ENCODE measurements at regions not wholly inside any gene's neighbourhood (a gene's known extent, or its start where the extent isn't known, plus 50 kb on each side); places are given as distances from the start of the nearest gene placed in this dataset.

DNA sequence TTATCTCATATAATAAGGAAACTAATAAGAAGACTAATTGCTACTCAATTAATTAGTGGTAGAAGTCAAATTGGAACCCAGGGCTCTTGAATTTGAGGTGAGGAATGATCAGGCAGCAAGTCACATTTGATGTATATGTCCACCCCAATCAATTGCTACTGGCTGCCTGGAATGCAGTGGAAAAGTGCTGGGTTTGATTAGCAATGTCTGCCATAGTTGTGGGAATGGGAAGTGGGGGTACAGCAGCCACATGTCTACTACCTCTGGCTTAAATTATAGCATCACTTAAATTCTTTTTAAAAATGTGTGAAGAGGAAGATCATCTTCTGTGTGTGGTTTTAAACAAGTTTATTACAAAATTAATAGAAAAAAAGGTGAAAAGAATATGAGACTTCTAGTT lies 50.8 kb upstream of the NAV2 start:
- Histone ChIP-seq H3K4me3 (ENCODE audit: low read depth, low read length) (no peak overlapping the region), H3K9me3 (ENCODE audit: control insufficient read depth in 2 of 2, low read length in 2 of 2) (no peaks in the 10 kb centered on the region), H3K27me3 (ENCODE audit: control insufficient read depth, insufficient read depth, low read length) (no peaks in the 10 kb centered on the region), H3K36me3 (ENCODE audit: control insufficient read depth, insufficient read depth, low read length) (no peaks in the 10 kb centered on the region), H3K4me1 (ENCODE audit: control insufficient read depth, insufficient read depth, low read length, poor library complexity, severe bottlenecking) (no peaks in the 10 kb centered on the region), H3K27ac (ENCODE audit: insufficient read depth, low read length, poor library complexity, severe bottlenecking) (no peak overlapping the region)
- Mint-ChIP-seq H3K4me3 (no peak overlapping the region), H3K27me3 (peaks cover 3% of the 10 kb centered on the region), H3K4me1 (peaks cover 0 to 7% (median 0%) of the 10 kb centered on the region in 4 donors), H3K36me3 (no peaks in the 10 kb centered on the region), H3K27ac (peak overlapping the region in 1 of 3 donors; percentile 54), H3K9me3 (peaks cover 0 to 5% (median 0%) of the 10 kb centered on the region in 7 donors)
- DNase-seq, result no peak
- no peak for ATAC-seq (ENCODE audit: low read depth in 2 of 2)

DNA sequence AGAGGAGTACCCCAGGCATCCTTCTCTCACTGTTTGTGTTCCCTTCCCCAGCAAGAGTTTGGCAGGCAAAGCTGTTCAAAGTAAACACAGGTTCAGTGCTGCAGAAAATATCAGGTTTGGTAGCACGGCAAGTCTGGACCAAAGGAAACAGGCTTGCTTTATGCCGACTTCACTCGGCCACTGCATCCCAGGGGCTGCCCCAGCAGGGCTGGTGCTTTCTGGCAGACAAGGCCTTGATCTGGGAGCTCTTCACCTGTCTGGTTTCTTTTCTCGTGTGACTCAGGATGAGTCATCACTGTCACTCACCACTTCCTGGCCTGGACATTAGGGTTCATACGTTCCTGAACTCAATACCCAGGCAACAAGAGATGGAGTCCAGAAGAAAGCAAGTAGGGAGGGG lies 52.6 kb upstream of the NAV2 start:
- H3K27ac ChIP-seq (ENCODE audit: insufficient read depth, low read length, poor library complexity, severe bottlenecking), result no peak overlapping the region
- H3K4me1 Mint-ChIP-seq, result peaks cover 0 to 7% (median 0%) of the 10 kb centered on the region in 4 donors
- no peaks in the 10 kb centered on the region for H3K4me1 ChIP-seq (ENCODE audit: control insufficient read depth, insufficient read depth, low read length, poor library complexity, severe bottlenecking)
- H3K4me3 ChIP-seq (ENCODE audit: low read depth, low read length), result no peak overlapping the region
- ATAC-seq (ENCODE audit: low read depth in 2 of 2) (peak; percentile 55 to 65), DNase-seq (peak in 1 of 3 donors; percentile 52)
- H3K27ac Mint-ChIP-seq, result no peak overlapping the region
- no peaks in the 10 kb centered on the region for H3K9me3 ChIP-seq (ENCODE audit: control insufficient read depth in 2 of 2, low read length in 2 of 2)
- no peaks in the 10 kb centered on the region for H3K27me3 ChIP-seq (ENCODE audit: control insufficient read depth, insufficient read depth, low read length)
- peaks cover 0 to 6% (median 0%) of the 10 kb centered on the region in 7 donors for H3K9me3 Mint-ChIP-seq
- no peaks in the 10 kb centered on the region for H3K36me3 Mint-ChIP-seq
- H3K36me3 ChIP-seq (ENCODE audit: control insufficient read depth, insufficient read depth, low read length), result no peaks in the 10 kb centered on the region
- H3K27me3 Mint-ChIP-seq, result peaks cover 5% of the 10 kb centered on the region
- no peak overlapping the region for H3K4me3 Mint-ChIP-seq

DNA sequence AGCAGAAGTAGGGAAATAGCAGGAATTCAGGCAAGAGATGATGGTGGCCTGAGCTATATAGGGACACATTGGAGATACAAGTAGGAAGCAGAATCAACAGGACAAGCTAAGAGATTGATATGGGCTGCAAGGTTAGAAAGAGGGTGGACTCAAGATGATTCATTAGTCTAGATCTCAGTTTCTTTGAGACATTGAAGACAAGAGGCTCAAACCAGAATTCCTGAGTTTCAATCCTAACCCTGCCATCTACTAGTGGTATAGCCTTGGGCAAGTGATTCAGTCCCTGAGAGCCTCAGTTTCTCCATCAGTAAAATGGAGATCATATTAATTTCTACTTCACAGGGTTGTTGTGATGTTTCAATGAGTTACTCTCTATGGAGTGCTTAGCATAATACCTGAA lies 53.1 kb upstream of the NAV2 start:
- ATAC-seq (ENCODE audit: low read depth in 2 of 2) (no peak), DNase-seq (no peak)
- Mint-ChIP-seq H3K4me3 (no peak overlapping the region), H3K27me3 (peaks cover 5% of the 10 kb centered on the region), H3K36me3 (no peaks in the 10 kb centered on the region), H3K4me1 (peaks cover 0 to 7% (median 0%) of the 10 kb centered on the region in 4 donors), H3K9me3 (peaks cover 0 to 6% (median 0%) of the 10 kb centered on the region in 7 donors), H3K27ac (peak overlapping the region in 2 of 3 donors; percentile 1 to 32)
- no peaks in the 10 kb centered on the region for H3K36me3 ChIP-seq (ENCODE audit: control insufficient read depth, insufficient read depth, low read length)
- H3K9me3 ChIP-seq (ENCODE audit: control insufficient read depth in 2 of 2, low read length in 2 of 2), result no peaks in the 10 kb centered on the region
- no peak overlapping the region for H3K4me3 ChIP-seq (ENCODE audit: low read depth, low read length)
- no peaks in the 10 kb centered on the region for H3K27me3 ChIP-seq (ENCODE audit: control insufficient read depth, insufficient read depth, low read length)
- no peaks in the 10 kb centered on the region for H3K4me1 ChIP-seq (ENCODE audit: control insufficient read depth, insufficient read depth, low read length, poor library complexity, severe bottlenecking)
- H3K27ac ChIP-seq (ENCODE audit: insufficient read depth, low read length, poor library complexity, severe bottlenecking), result no peak overlapping the region

DNA sequence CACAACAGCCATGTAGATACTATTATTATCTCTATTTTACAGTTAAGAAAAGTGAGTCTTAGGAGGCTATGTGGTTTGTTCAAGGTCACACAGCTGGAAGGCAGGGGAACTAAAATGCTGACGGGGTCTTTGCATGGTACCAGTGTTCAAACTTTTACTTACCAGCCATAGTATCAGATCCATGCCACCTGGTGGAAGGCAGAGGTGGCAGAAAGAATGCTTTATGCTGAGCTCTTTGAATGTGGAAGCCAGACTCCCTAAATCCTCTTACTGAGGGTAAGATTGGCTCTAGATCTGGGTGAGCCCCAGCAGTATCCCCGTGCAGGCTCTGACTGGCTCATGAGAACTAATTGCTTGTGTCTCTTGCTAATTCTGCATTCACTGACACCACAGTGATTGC lies 54.3 kb upstream of the NAV2 start:
- Mint-ChIP-seq H3K36me3 (no peaks in the 10 kb centered on the region), H3K4me3 (no peak overlapping the region), H3K9me3 (peaks cover 0 to 4% (median 0%) of the 10 kb centered on the region in 7 donors), H3K27me3 (peaks cover 5% of the 10 kb centered on the region), H3K27ac (peak overlapping the region in 1 of 3 donors; percentile 6), H3K4me1 (peaks cover 0 to 7% (median 0%) of the 10 kb centered on the region in 4 donors)
- no peak overlapping the region for H3K4me3 ChIP-seq (ENCODE audit: low read depth, low read length)
- H3K27me3 ChIP-seq (ENCODE audit: control insufficient read depth, insufficient read depth, low read length), result no peaks in the 10 kb centered on the region
- DNase-seq (no peak), ATAC-seq (ENCODE audit: low read depth in 2 of 2) (no peak)
- no peaks in the 10 kb centered on the region for H3K4me1 ChIP-seq (ENCODE audit: control insufficient read depth, insufficient read depth, low read length, poor library complexity, severe bottlenecking)
- H3K9me3 ChIP-seq (ENCODE audit: control insufficient read depth in 2 of 2, low read length in 2 of 2), result no peaks in the 10 kb centered on the region
- H3K27ac ChIP-seq (ENCODE audit: insufficient read depth, low read length, poor library complexity, severe bottlenecking), result no peak overlapping the region
- H3K36me3 ChIP-seq (ENCODE audit: control insufficient read depth, insufficient read depth, low read length), result no peaks in the 10 kb centered on the region

DNA sequence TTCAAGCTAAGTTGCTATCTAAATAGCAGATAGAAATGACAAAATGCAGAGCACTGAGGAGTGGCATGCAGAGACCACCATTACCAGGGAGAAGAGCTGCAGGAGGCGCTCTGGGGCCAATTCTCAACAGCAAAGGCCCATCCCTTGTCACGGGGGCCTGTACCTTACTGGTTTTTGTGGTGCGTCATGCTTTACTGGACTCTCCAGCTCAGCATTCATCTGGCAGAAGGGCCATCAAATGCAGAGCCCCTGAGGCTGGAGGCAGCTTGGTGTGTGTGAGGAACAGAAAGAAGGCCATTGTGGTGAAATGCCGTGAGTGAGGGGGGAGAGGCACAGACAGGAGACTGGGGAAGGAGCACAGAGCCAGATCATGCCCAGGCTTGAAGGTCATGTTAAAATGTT lies 56.5 kb upstream of the NAV2 start:
- no peak overlapping the region for H3K4me3 Mint-ChIP-seq
- H3K4me1 ChIP-seq (ENCODE audit: control insufficient read depth, insufficient read depth, low read length, poor library complexity, severe bottlenecking), result no peaks in the 10 kb centered on the region
- H3K4me3 ChIP-seq (ENCODE audit: low read depth, low read length), result no peak overlapping the region
- ATAC-seq (ENCODE audit: low read depth in 2 of 2) (no peak), DNase-seq (no peak)
- no peak overlapping the region for H3K27ac Mint-ChIP-seq
- H3K27ac ChIP-seq (ENCODE audit: insufficient read depth, low read length, poor library complexity, severe bottlenecking), result no peak overlapping the region
- H3K9me3 ChIP-seq (ENCODE audit: control insufficient read depth in 2 of 2, low read length in 2 of 2), result no peaks in the 10 kb centered on the region
- H3K27me3 Mint-ChIP-seq, result peaks cover 5% of the 10 kb centered on the region
- no peaks in the 10 kb centered on the region for H3K36me3 ChIP-seq (ENCODE audit: control insufficient read depth, insufficient read depth, low read length)
- H3K36me3 Mint-ChIP-seq, result no peaks in the 10 kb centered on the region
- H3K4me1 Mint-ChIP-seq, result peaks cover 0 to 7% (median 0%) of the 10 kb centered on the region in 4 donors
- H3K9me3 Mint-ChIP-seq, result peaks cover 0 to 7% (median 0%) of the 10 kb centered on the region in 7 donors
- no peaks in the 10 kb centered on the region for H3K27me3 ChIP-seq (ENCODE audit: control insufficient read depth, insufficient read depth, low read length)

DNA sequence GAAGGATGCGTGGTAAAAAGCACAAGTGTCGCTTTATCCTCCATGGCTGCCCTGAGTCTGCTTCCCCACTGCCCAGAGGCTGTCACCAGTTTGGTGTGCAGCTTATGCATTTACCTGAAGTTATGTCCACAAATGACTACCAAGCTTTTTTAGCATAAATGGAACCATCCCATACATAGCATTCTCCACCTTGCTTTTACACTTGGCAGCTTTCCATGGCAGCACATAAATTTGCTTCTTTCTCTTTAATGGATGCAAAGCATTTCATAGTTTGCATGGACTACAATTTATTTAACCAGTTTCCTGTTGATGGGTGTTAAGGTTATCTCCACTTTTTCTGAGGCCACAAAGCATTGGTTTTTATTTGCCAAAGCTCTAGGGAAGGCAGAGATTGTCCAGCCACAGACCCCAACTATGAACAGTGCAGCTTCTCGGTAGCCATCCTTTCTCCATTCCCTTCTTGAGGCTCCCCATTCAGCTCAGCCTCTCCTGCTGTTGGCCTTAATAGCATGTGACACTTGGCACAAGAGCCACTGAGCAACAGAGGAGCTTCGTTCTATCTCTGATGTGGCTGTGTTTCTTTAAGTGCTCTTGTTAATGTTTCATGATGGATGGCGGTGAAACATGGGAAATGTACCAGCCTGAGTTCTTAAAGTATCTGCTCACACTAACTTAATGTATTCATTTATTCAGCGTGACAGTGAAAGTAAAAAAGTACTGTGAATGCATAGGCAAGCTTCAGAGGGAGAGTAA lies 59.8 kb upstream of the NAV2 start:
- H3K4me1 ChIP-seq (ENCODE audit: control insufficient read depth, insufficient read depth, low read length, poor library complexity, severe bottlenecking), result no peaks in the 10 kb centered on the region
- no peaks in the 10 kb centered on the region for H3K4me1 Mint-ChIP-seq
- H3K9me3 Mint-ChIP-seq, result peaks cover 0 to 7% (median 0%) of the 10 kb centered on the region in 7 donors
- no peak overlapping the region for H3K4me3 ChIP-seq (ENCODE audit: low read depth, low read length)
- ATAC-seq (ENCODE audit: low read depth in 2 of 2), result no peak
- no peaks in the 10 kb centered on the region for H3K36me3 Mint-ChIP-seq
- H3K27ac Mint-ChIP-seq, result no peak overlapping the region
- no peaks in the 10 kb centered on the region for H3K36me3 ChIP-seq (ENCODE audit: control insufficient read depth, insufficient read depth, low read length)
- H3K4me3 Mint-ChIP-seq, result no peak overlapping the region
- no peaks in the 10 kb centered on the region for H3K27me3 ChIP-seq (ENCODE audit: control insufficient read depth, insufficient read depth, low read length)
- peaks cover 10% of the 10 kb centered on the region for H3K27me3 Mint-ChIP-seq
- no peak overlapping the region for H3K27ac ChIP-seq (ENCODE audit: insufficient read depth, low read length, poor library complexity, severe bottlenecking)
- DNase-seq, result no peak
- H3K9me3 ChIP-seq (ENCODE audit: control insufficient read depth in 2 of 2, low read length in 2 of 2), result no peaks in the 10 kb centered on the region

DNA sequence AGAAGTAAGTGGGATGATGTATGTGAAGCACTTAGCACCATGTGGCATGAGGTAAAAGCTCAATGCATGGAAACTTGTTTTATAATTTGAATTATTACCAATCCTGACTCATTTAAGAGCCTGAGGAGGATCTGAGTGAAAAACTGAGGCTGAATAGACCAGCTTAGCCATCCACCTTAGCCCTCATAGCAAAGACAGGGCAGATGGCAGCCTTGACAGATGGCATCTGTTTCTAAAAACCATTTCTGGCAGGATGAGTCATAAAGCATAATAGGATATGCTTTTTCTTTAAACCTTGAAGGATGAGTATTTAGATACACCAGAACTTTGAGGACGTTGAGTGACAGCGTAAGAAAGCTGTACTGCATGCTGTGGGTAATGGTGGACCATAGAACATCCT lies 61.0 kb upstream of the NAV2 start:
- no peak overlapping the region for H3K4me3 ChIP-seq (ENCODE audit: low read depth, low read length)
- no peaks in the 10 kb centered on the region for H3K9me3 ChIP-seq (ENCODE audit: control insufficient read depth in 2 of 2, low read length in 2 of 2)
- DNase-seq, result no peak
- no peak overlapping the region for H3K4me3 Mint-ChIP-seq
- H3K27ac ChIP-seq (ENCODE audit: insufficient read depth, low read length, poor library complexity, severe bottlenecking), result no peak overlapping the region
- ATAC-seq (ENCODE audit: low read depth in 2 of 2), result no peak
- H3K27me3 Mint-ChIP-seq, result peaks cover 6% of the 10 kb centered on the region
- H3K27me3 ChIP-seq (ENCODE audit: control insufficient read depth, insufficient read depth, low read length), result no peaks in the 10 kb centered on the region
- H3K36me3 Mint-ChIP-seq, result no peaks in the 10 kb centered on the region
- H3K4me1 Mint-ChIP-seq, result no peaks in the 10 kb centered on the region
- no peaks in the 10 kb centered on the region for H3K36me3 ChIP-seq (ENCODE audit: control insufficient read depth, insufficient read depth, low read length)
- H3K9me3 Mint-ChIP-seq, result peaks cover 0 to 5% (median 0%) of the 10 kb centered on the region in 7 donors
- no peak overlapping the region for H3K27ac Mint-ChIP-seq
- no peaks in the 10 kb centered on the region for H3K4me1 ChIP-seq (ENCODE audit: control insufficient read depth, insufficient read depth, low read length, poor library complexity, severe bottlenecking)

DNA sequence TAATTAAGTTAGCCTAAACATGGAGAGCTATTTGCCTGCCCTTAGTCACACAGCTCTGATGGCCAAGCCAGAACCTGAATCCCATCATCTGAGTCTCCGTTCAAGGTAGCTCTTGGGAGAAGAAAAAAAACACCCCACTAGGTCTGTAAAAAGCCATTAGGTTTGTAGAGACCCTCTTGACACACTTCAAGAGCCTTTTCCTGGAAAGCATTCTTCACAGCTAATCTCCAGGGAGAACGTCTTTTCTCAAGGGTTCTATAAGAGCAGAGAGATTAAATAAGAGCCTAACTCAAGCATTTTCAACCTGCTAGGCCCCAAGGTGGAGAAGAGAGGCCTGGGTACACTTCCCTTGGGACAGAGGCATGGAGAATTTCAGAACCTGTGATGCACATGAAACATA lies 61.6 kb upstream of the NAV2 start:
- H3K27ac Mint-ChIP-seq, result no peak overlapping the region
- Histone ChIP-seq H3K27ac (ENCODE audit: insufficient read depth, low read length, poor library complexity, severe bottlenecking) (no peak overlapping the region), H3K36me3 (ENCODE audit: control insufficient read depth, insufficient read depth, low read length) (no peaks in the 10 kb centered on the region), H3K27me3 (ENCODE audit: control insufficient read depth, insufficient read depth, low read length) (no peaks in the 10 kb centered on the region), H3K4me3 (ENCODE audit: low read depth, low read length) (no peak overlapping the region), H3K4me1 (ENCODE audit: control insufficient read depth, insufficient read depth, low read length, poor library complexity, severe bottlenecking) (no peaks in the 10 kb centered on the region), H3K9me3 (ENCODE audit: control insufficient read depth in 2 of 2, low read length in 2 of 2) (no peaks in the 10 kb centered on the region)
- H3K36me3 Mint-ChIP-seq, result no peaks in the 10 kb centered on the region
- H3K4me1 Mint-ChIP-seq, result no peaks in the 10 kb centered on the region
- no peak for ATAC-seq (ENCODE audit: low read depth in 2 of 2)
- H3K27me3 Mint-ChIP-seq, result peaks cover 6% of the 10 kb centered on the region
- no peak for DNase-seq
- H3K9me3 Mint-ChIP-seq, result peaks cover 0 to 5% (median 0%) of the 10 kb centered on the region in 7 donors
- H3K4me3 Mint-ChIP-seq, result no peak overlapping the region
